ENCODE measurements at regions not wholly inside any gene's neighbourhood (a gene's known extent, or its start where the extent isn't known, plus 50 kb on each side); places are given as distances from the start of the nearest gene placed in this dataset.

- TF ChIP-seq POLR2A (IDR thresholded peaks at IDR 0.05; ENCODE audit: low read depth, low read length) (no peak), POLR2AphosphoS5 (IDR thresholded peaks at IDR 0.05; ENCODE audit: low read depth, low read length) (no peak), TAF1 (IDR thresholded peaks at IDR 0.05; ENCODE audit: borderline replicate concordance, low read depth, low read length) (no peak)
Observed at GRCh38 chr12:89965993-89966392, 257.4 kb upstream of the ATP2B1 start.
